Esophagus squamous epithelium (tissue), 5 donors: ENCODE measurements at regions not wholly inside any gene's neighbourhood (a gene's known extent, or its start where the extent isn't known, plus 50 kb on each side); places are given as distances from the start of the nearest gene placed in this dataset.

Experiments used
- DNase-seq: peaks from one replicate; lab custom pipeline; 2025; lab: John Stamatoyannopoulos, UW
- H3K27ac ChIP-seq, 4 donors: fragments of 200-600 bp; sonication (generic); one replicate each; pipeline ENCODE4 v1.5.1; 2016 to 2019; ENCODE audit warnings: mild to moderate bottlenecking in 1 of 4
- H3K27me3 ChIP-seq, 4 donors: fragments of 200-600 bp; sonication (generic); 1 replicate in 3 of 4; 2 replicates in 1 of 4; pipeline versions ENCODE4 v1.5.1 to v1.6.0; 2017 to 2021; ENCODE audit warnings: antibody characterized with exemption in 1 of 4
- H3K36me3 ChIP-seq, 3 donors: fragments of 200-600 bp; sonication (generic); one replicate each; pipeline ENCODE4 v1.5.1; 2016 to 2019
- H3K4me1 ChIP-seq, 3 donors: fragments of 200-600 bp; sonication (generic); one replicate each; pipeline ENCODE4 v1.5.1; 2017 to 2019
- H3K4me3 ChIP-seq, 4 donors: fragments of 200-600 bp; sonication (generic); 1 replicate in 3 of 4; 2 replicates in 1 of 4; pipeline ENCODE4 v1.5.1; 2016 to 2019; ENCODE audit warnings: mild to moderate bottlenecking in 2 of 4, moderate library complexity in 1 of 4
- H3K9me3 ChIP-seq, 3 donors: fragments of 200-600 bp; sonication (generic); one replicate each; pipeline ENCODE4 v1.5.1; 2016 to 2019
- POLR2A ChIP-seq, 4 donors: fragments of 450-650 bp; IDR thresholded peaks; one replicate each; pipeline ENCODE4 v1.6.1; 2017; ENCODE audit warnings: antibody characterized with exemption in 4 of 4, mild to moderate bottlenecking in 4 of 4, moderate library complexity in 3 of 4
- WGBS, 2 donors: methylation state at CpG; one replicate each; pipeline ENCODE4 v1.1.5; 2018; 5-methylcytosine and 5-hydroxymethylcytosine counted together
- intact Hi-C: fragments of 100-400 bp; cut with DNase I; formaldehyde crosslinking; loops from one replicate; pipeline ENCODE4 v1.15.0; 2022
- TF ChIP-seq, protein P1 (sequence below), 6 experiments: fragments of 450-650 bp in 4 of 6; fragments of 200-600 bp in 2 of 6; sonication (generic) in 2 of 6; IDR thresholded peaks; one replicate each; pipeline ENCODE4 v1.5.1; 2016 to 2019; ENCODE audit warnings: antibody characterized with exemption in 6 of 6, mild to moderate bottlenecking in 4 of 6, moderate library complexity in 4 of 6
- donor health status: DM: yes; HTN: yes; CAD: no.

DNA sequence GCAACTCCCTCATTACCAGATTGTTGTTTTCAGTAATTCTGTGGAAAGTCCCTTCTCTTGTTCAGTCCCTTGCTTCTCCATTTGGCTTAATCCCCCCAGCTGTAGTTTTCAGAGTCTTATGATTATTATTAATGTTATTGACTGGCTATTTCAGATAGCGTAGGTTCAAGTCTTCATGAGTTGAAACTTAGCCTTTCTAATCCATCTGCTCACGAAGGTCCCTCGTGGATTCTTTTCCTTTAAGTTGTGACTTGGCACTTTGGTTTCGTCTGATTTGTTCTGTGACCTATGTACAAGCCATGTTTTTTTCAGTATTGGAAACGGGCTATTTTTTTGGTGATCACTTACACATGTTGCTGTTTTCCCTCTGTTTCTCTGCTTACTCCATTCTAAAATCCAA is 260.3 kb downstream of the TMEM167A start:
- no peaks in the 10 kb centered on the region for H3K9me3 ChIP-seq
- H3K4me3 ChIP-seq = no peak overlapping the region
- 74 to 80% methylated on average over 5 of the region's 5 CpGs for WGBS, 2 donors
- no peak for DNase-seq
- no peaks in the 10 kb centered on the region for H3K27me3 ChIP-seq
- no peak overlapping the region for H3K27ac ChIP-seq
- no peaks in the 10 kb centered on the region for H3K36me3 ChIP-seq
- intact Hi-C loops = no loop called here
- TF ChIP-seq, protein P1, sequence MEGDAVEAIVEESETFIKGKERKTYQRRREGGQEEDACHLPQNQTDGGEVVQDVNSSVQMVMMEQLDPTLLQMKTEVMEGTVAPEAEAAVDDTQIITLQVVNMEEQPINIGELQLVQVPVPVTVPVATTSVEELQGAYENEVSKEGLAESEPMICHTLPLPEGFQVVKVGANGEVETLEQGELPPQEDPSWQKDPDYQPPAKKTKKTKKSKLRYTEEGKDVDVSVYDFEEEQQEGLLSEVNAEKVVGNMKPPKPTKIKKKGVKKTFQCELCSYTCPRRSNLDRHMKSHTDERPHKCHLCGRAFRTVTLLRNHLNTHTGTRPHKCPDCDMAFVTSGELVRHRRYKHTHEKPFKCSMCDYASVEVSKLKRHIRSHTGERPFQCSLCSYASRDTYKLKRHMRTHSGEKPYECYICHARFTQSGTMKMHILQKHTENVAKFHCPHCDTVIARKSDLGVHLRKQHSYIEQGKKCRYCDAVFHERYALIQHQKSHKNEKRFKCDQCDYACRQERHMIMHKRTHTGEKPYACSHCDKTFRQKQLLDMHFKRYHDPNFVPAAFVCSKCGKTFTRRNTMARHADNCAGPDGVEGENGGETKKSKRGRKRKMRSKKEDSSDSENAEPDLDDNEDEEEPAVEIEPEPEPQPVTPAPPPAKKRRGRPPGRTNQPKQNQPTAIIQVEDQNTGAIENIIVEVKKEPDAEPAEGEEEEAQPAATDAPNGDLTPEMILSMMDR (IDR thresholded peaks at IDR 0.05) = no peak
- no peak for TF ChIP-seq POLR2A (IDR thresholded peaks at IDR 0.05)
- H3K4me1 ChIP-seq = no peaks in the 10 kb centered on the region

DNA sequence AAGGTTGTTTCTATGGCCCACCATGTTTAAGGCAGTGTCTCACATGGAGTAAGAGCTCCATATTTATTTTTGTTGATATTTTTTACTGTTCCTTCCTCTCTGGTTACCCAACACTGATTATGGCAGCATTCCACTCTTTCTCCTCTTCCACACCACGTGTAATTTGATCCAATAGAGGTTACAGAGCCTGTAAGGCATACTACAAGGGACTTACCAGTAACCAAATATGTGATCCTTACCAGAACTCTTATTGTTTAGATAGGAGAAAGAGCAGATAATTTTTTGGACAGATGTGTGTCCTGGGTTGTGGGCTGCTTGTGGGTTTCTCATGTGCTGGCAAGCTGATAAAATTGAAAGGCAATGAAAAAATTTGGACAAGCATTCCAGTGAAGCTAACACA is 261.3 kb downstream of the TMEM167A start:
- DNase-seq = no peak
- no peak for TF ChIP-seq POLR2A (IDR thresholded peaks at IDR 0.05)
- TF ChIP-seq, protein P1 (IDR thresholded peaks at IDR 0.05) = no peak
- intact Hi-C loops = no loop called here
- Histone ChIP-seq H3K4me1 (no peaks in the 10 kb centered on the region), H3K36me3 (no peaks in the 10 kb centered on the region), H3K27ac (no peak overlapping the region), H3K27me3 (no peaks in the 10 kb centered on the region), H3K9me3 (no peaks in the 10 kb centered on the region), H3K4me3 (no peak overlapping the region)
- WGBS, 2 donors = 8 to 70% methylated on average over 1 of the region's 1 CpG

DNA sequence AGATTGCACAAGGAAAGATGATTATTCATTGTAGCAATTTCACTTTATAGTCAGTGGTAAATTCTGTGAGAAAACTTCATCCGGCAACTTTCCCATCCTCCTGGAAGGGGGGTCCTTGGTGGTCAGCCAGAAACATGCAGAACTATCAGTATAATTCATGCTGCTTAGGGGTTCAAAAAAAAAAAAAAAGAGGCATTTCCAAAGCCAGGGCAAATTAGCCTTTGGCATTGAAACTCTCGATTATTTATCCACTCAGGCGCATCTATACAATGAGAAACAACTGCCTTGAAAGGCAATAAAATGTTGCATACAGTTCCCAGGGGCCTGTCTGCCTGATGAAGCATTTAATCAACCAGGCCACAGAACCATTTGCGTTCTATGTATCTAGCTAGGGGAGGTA is 263.3 kb downstream of the TMEM167A start:
- 85 to 88% methylated on average over 4 of the region's 4 CpGs for WGBS, 2 donors
- Histone ChIP-seq H3K36me3 (no peaks in the 10 kb centered on the region), H3K27ac (no peak overlapping the region), H3K9me3 (no peaks in the 10 kb centered on the region), H3K4me1 (no peaks in the 10 kb centered on the region), H3K4me3 (no peak overlapping the region), H3K27me3 (no peaks in the 10 kb centered on the region)
- no peak for DNase-seq
- TF ChIP-seq, protein P1 (IDR thresholded peaks at IDR 0.05) = no peak
- no peak for TF ChIP-seq POLR2A (IDR thresholded peaks at IDR 0.05)
- intact Hi-C loops = no loop called here

DNA sequence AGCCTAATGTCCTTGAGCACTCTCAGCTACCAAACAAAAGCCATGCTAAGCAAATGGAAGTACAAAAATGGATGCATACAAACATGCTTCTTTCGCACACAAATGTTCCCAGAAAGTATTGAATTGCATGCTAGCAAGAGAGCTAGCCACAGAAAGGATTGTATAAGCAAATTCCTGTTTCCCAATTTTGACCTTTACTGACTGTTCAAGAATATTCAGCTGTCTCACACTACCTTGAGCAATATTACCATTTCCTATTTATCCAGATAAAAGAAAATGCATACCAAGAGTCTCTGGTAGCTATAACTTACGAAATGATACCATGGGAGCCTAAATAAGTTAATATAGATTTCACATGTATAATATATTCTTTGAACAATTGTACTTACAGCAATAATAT is 264.6 kb downstream of the TMEM167A start:
- DNase-seq = no peak
- Histone ChIP-seq H3K27ac (no peak overlapping the region), H3K4me1 (no peaks in the 10 kb centered on the region), H3K4me3 (no peak overlapping the region), H3K9me3 (no peaks in the 10 kb centered on the region), H3K27me3 (no peaks in the 10 kb centered on the region), H3K36me3 (no peaks in the 10 kb centered on the region)
- WGBS, 2 donors = 64 to 68% methylated on average over 2 of the region's 2 CpGs
- intact Hi-C loops = no loop called here
- TF ChIP-seq POLR2A (IDR thresholded peaks at IDR 0.05) = no peak

DNA sequence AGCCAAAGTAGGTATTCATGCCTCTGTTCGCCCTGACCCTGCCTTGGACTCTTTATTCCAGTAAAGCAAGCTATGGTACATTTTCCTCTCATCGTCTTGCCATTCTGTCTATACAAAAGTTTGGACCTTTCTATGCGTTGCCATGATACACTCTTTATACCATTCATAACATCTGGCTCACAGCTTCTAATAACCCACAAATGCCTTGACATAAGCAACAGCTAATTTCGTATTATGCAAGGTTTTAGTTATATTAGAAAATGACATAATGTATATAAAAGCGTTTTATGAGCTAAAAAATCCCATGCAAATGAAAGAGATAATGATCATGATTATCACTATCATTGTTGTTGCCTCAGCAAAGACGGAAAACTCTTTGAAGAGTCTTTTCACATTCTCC is 265.7 kb downstream of the TMEM167A start:
- Histone ChIP-seq H3K27ac (no peak overlapping the region), H3K4me1 (no peaks in the 10 kb centered on the region), H3K36me3 (no peaks in the 10 kb centered on the region), H3K27me3 (no peaks in the 10 kb centered on the region), H3K4me3 (no peak overlapping the region), H3K9me3 (no peaks in the 10 kb centered on the region)
- 73 to 76% methylated on average over 6 of the region's 6 CpGs for WGBS, 2 donors
- intact Hi-C loops = no loop called here
- TF ChIP-seq, protein P1 (IDR thresholded peaks at IDR 0.05) = no peak
- no peak for DNase-seq
